ENCODE measurements at regions not wholly inside any gene's neighbourhood (a gene's known extent, or its start where the extent isn't known, plus 50 kb on each side); places are given as distances from the start of the nearest gene placed in this dataset.

DNA sequence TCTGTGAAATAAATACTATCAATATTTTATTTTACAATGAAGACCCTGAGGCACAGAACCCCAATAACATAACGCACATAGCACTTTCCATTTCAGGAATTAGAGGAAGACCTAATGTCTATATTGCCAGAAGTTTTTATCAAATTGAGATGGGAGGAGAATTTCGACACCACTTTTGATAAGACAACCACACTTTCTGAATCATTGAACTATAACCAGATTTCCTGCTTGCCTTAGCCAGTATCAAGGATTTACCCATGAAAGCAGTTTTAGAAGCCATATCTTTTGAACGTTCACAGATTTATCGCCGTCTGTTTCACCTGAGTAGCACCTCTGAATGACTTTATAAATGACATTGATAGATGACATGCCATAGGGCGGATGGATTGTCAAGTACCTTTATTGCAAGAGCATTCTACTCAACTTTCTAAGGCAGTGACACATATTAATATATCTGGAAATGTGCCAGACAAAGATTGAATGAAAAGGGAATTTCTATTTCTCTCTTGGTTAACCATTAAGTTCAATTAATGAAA is 768.4 kb downstream of the LTN1 start:
- Histone ChIP-seq H3K9me2 (replicated peaks; ENCODE audit: insufficient read depth, low read length) (no peaks in the 10 kb centered on the region), H3K4me2 (ENCODE audit: low read depth, low read length, poor library complexity, severe bottlenecking) (no peak overlapping the region), H3F3A (ENCODE audit: insufficient read depth) (no peaks in the 10 kb centered on the region), H3K79me2 (ENCODE audit: insufficient read depth, low read length) (no peaks in the 10 kb centered on the region), H3K27me3 (ENCODE audit: low read length) (no peaks in the 10 kb centered on the region), H3K9ac (ENCODE audit: low read length) (no peak overlapping the region), H3K4me3 (ENCODE audit: insufficient read depth, low read length, poor library complexity, severe bottlenecking) (no peak overlapping the region), H3K36me3 (ENCODE audit: low read length) (no peaks in the 10 kb centered on the region), H3K27ac (ENCODE audit: low read depth, low read length) (no peak overlapping the region), H2AFZ (ENCODE audit: low read depth, low read length, severe bottlenecking) (no peak overlapping the region), H3K9me3 (ENCODE audit: insufficient read depth, low read length) (no peaks in the 10 kb centered on the region), H4K20me1 (ENCODE audit: low read depth, low read length) (no peaks in the 10 kb centered on the region)
- TF ChIP-seq, protein P1, sequence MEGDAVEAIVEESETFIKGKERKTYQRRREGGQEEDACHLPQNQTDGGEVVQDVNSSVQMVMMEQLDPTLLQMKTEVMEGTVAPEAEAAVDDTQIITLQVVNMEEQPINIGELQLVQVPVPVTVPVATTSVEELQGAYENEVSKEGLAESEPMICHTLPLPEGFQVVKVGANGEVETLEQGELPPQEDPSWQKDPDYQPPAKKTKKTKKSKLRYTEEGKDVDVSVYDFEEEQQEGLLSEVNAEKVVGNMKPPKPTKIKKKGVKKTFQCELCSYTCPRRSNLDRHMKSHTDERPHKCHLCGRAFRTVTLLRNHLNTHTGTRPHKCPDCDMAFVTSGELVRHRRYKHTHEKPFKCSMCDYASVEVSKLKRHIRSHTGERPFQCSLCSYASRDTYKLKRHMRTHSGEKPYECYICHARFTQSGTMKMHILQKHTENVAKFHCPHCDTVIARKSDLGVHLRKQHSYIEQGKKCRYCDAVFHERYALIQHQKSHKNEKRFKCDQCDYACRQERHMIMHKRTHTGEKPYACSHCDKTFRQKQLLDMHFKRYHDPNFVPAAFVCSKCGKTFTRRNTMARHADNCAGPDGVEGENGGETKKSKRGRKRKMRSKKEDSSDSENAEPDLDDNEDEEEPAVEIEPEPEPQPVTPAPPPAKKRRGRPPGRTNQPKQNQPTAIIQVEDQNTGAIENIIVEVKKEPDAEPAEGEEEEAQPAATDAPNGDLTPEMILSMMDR (IDR thresholded peaks at IDR 0.05; ENCODE audit: insufficient read depth, low read length, poor library complexity, severe bottlenecking), result no peak
- no peak for TF ChIP-seq EZH2phosphoT487 (conservative IDR thresholded peaks at IDR 0.05; ENCODE audit: low read length)

DNA sequence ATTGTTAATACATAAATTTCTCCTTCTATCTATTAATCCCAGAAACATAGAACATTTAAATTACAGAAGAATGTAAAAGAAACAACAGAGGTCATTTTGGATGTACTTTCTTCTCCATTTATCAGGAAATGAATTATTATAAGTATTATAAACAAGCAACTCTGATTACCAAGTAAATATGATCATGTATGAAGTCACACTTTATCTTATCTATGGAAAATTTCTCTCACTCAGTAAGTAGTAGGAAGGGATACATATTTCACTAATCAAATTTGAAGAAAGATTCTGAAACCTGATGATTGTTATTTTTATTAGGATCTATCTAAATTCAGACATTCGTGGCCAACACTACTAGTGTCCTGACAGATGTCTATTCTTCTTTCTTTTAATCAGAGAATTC is 770.7 kb downstream of the LTN1 start:
- H3K27me3 ChIP-seq (ENCODE audit: low read length), result no peaks in the 10 kb centered on the region
- no peaks in the 10 kb centered on the region for H3K9me2 ChIP-seq (replicated peaks; ENCODE audit: insufficient read depth, low read length)
- no peaks in the 10 kb centered on the region for H3F3A ChIP-seq (ENCODE audit: insufficient read depth)
- no peaks in the 10 kb centered on the region for H3K36me3 ChIP-seq (ENCODE audit: low read length)
- H3K9me3 ChIP-seq (ENCODE audit: insufficient read depth, low read length), result no peaks in the 10 kb centered on the region
- H3K27ac ChIP-seq (ENCODE audit: low read depth, low read length), result no peak overlapping the region
- H3K9ac ChIP-seq (ENCODE audit: low read length), result no peak overlapping the region
- TF ChIP-seq, protein P1 (IDR thresholded peaks at IDR 0.05; ENCODE audit: insufficient read depth, low read length, poor library complexity, severe bottlenecking), result no peak
- no peak for TF ChIP-seq EZH2phosphoT487 (conservative IDR thresholded peaks at IDR 0.05; ENCODE audit: low read length)
- H3K4me3 ChIP-seq (ENCODE audit: insufficient read depth, low read length, poor library complexity, severe bottlenecking), result no peak overlapping the region
- no peaks in the 10 kb centered on the region for H4K20me1 ChIP-seq (ENCODE audit: low read depth, low read length)
- no peaks in the 10 kb centered on the region for H3K79me2 ChIP-seq (ENCODE audit: insufficient read depth, low read length)
- H3K4me2 ChIP-seq (ENCODE audit: low read depth, low read length, poor library complexity, severe bottlenecking), result no peak overlapping the region
- H2AFZ ChIP-seq (ENCODE audit: low read depth, low read length, severe bottlenecking), result no peak overlapping the region

DNA sequence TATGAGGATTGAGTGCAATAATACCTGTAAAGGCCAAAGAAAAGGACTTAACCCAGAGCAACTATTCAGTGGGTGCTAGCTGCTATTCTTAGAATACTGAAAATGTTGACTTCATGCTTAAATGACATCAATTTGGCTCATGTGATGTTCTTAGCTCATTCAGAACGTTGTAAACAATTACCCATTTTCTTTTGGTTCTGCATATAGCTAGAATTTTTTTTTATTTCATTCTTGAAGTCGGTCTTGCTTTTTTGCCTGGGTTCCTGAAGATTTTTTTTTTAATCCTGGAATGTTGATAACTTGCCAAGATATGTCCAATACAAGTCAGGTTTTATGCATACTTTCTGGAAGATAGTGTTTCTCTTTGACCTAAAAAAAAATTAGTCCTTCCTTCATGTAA is 772.0 kb downstream of the LTN1 start:
- H3K9me3 ChIP-seq (ENCODE audit: insufficient read depth, low read length), result no peaks in the 10 kb centered on the region
- no peaks in the 10 kb centered on the region for H3K79me2 ChIP-seq (ENCODE audit: insufficient read depth, low read length)
- no peaks in the 10 kb centered on the region for H3K9me2 ChIP-seq (replicated peaks; ENCODE audit: insufficient read depth, low read length)
- H3K27ac ChIP-seq (ENCODE audit: low read depth, low read length), result no peak overlapping the region
- no peaks in the 10 kb centered on the region for H4K20me1 ChIP-seq (ENCODE audit: low read depth, low read length)
- no peak overlapping the region for H3K9ac ChIP-seq (ENCODE audit: low read length)
- TF ChIP-seq, protein P1 (IDR thresholded peaks at IDR 0.05; ENCODE audit: insufficient read depth, low read length, poor library complexity, severe bottlenecking), result no peak
- TF ChIP-seq EZH2phosphoT487 (conservative IDR thresholded peaks at IDR 0.05; ENCODE audit: low read length), result no peak
- H2AFZ ChIP-seq (ENCODE audit: low read depth, low read length, severe bottlenecking), result no peak overlapping the region
- H3F3A ChIP-seq (ENCODE audit: insufficient read depth), result no peaks in the 10 kb centered on the region
- no peaks in the 10 kb centered on the region for H3K36me3 ChIP-seq (ENCODE audit: low read length)
- no peak overlapping the region for H3K4me3 ChIP-seq (ENCODE audit: insufficient read depth, low read length, poor library complexity, severe bottlenecking)
- H3K27me3 ChIP-seq (ENCODE audit: low read length), result no peaks in the 10 kb centered on the region
- H3K4me2 ChIP-seq (ENCODE audit: low read depth, low read length, poor library complexity, severe bottlenecking), result no peak overlapping the region
